Keratinocyte (primary cell): ENCODE measurements at regions not wholly inside any gene's neighbourhood (a gene's known extent, or its start where the extent isn't known, plus 50 kb on each side); places are given as distances from the start of the nearest gene placed in this dataset.
"Not testable (repeated sequence)": the region's sequence is repeated elsewhere in the genome, so short reads cannot be mapped to it uniquely, and the experiment has no call there.

Source experiments
- CTCF ChIP-seq, 3 experiments: IDR thresholded peaks in 1 of 3; conservative IDR thresholded peaks in 1 of 3; optimal IDR thresholded peaks in 1 of 3; 2 replicates in 2 of 3; 3 replicates in 1 of 3; pipeline versions ENCODE3 to v1.5.1; 2011; ENCODE audit warnings: low read length in 3 of 3, mild to moderate bottlenecking in 3 of 3, moderate library complexity in 2 of 3, control low read depth in 1 of 3, inconsistent platforms in 1 of 3; ENCODE audit not compliant: insufficient read depth in 2 of 3; ENCODE audit errors: extremely low read depth in 1 of 3
- EZH2 ChIP-seq: IDR thresholded peaks from one replicate; pipeline ENCODE4 v1.6.1; 2012; ENCODE audit warnings: inconsistent platforms, mild to moderate bottlenecking, low read length, moderate library complexity

- TF ChIP-seq CTCF (optimal IDR thresholded peaks at IDR 0.05 in 1 of 3, IDR thresholded peaks at IDR 0.05 in 1 of 3, conservative IDR thresholded peaks at IDR 0.05 in 1 of 3; ENCODE audit: extremely low read depth in 1 of 3, insufficient read depth in 2 of 3, low read length in 3 of 3); EZH2: not testable (repeated sequence)
Observed at GRCh38 chr6:863127-863526, 170.2 kb upstream of the EXOC2 start.
